HCT116 (cell line): ENCODE measurements at regions not wholly inside any gene's neighbourhood (a gene's known extent, or its start where the extent isn't known, plus 50 kb on each side); places are given as distances from the start of the nearest gene placed in this dataset.

Experiments used
- CEBPB ChIP-seq: IDR thresholded peaks from 2 replicates; pipeline ENCODE4 v1.6.1; 2012; ENCODE audit warnings: low read depth
- ELF1 ChIP-seq: IDR thresholded peaks from 2 replicates; pipeline ENCODE4 v1.6.1; 2012; ENCODE audit warnings: low read depth, borderline replicate concordance
- EZH2 ChIP-seq: fragments of 200-600 bp; sonication (generic); IDR thresholded peaks from 2 replicates; pipeline ENCODE4 v1.6.1; 2017; ENCODE audit warnings: antibody characterized with exemption, mixed run types
- MAX ChIP-seq: IDR thresholded peaks from 2 replicates; pipeline ENCODE4 v1.6.1; 2012
- POLR2A ChIP-seq: IDR thresholded peaks from 2 replicates; pipeline ENCODE4 v1.7.0; 2011; ENCODE audit warnings: borderline replicate concordance; ENCODE audit not compliant: insufficient read depth, insufficient read length; ENCODE audit errors: extremely low read depth
- POLR2AphosphoS5 ChIP-seq: IDR thresholded peaks from 2 replicates; pipeline ENCODE4 v1.6.1; 2011; ENCODE audit warnings: mild to moderate bottlenecking, low read depth, low read length, moderate library complexity
- RAD21 ChIP-seq: IDR thresholded peaks from 2 replicates; pipeline ENCODE4 v1.6.1; 2012; ENCODE audit warnings: low read depth, mild to moderate bottlenecking
- SIN3A ChIP-seq: IDR thresholded peaks from 2 replicates; pipeline ENCODE4 v1.6.1; 2012; ENCODE audit warnings: low read depth
- SP1 ChIP-seq: IDR thresholded peaks from 2 replicates; pipeline ENCODE4 v1.6.1; 2012; ENCODE audit warnings: low read depth
- YY1 ChIP-seq: IDR thresholded peaks from 2 replicates; pipeline ENCODE4 v1.6.1; 2011; ENCODE audit warnings: low read length, low read depth, moderate library complexity, mild to moderate bottlenecking; ENCODE audit not compliant: insufficient replicate concordance; ENCODE audit errors: extremely low read depth
- ZNF274 ChIP-seq: fragments of 200-500 bp; sonication (Bioruptor generic); IDR thresholded peaks from 2 replicates; pipeline ENCODE4 v1.6.1; 2014; ENCODE audit warnings: mild to moderate bottlenecking, low read depth, low read length, inconsistent platforms
- TF ChIP-seq, protein P1 (sequence below), 3 experiments: fragments of 200-600 bp in 1 of 3; sonication (generic) in 1 of 3; IDR thresholded peaks in 2 of 3; conservative IDR thresholded peaks in 1 of 3; 2 replicates each; pipeline ENCODE4 v1.5.1; 2012 to 2017; ENCODE audit warnings: low read depth in 2 of 3, low read length in 2 of 3, antibody characterized with exemption in 1 of 3, borderline replicate concordance in 1 of 3, control low read depth in 1 of 3, mild to moderate bottlenecking in 1 of 3, mixed read lengths in 1 of 3, mixed run types in 1 of 3, moderate library complexity in 1 of 3; ENCODE audit not compliant: insufficient read depth in 1 of 3
- TF ChIP-seq, protein P2 (sequence below): IDR thresholded peaks from 2 replicates; pipeline ENCODE4 v1.6.1; 2012

DNA sequence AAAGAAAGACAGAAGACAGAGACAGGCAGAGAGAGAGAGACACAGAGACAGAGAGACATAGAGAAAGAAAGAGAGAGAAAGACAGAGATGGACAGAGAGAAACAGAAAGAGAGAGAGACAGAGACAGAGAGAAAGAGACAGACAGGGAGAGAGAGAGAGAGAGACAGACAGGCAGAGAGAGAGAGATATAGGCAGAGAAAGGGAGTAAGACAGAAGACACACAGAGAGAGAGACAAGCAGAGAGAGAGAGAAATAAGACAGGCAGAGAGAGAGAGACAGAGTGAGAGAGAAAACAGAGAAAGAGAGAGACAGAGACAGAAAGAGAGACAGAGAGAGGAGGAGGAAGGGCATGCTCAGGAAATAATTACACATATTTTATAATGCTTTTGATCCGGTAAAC lies 758.3 kb upstream of the DEFB115 start:
- TF ChIP-seq POLR2A = no peak
- TF ChIP-seq, protein P1, sequence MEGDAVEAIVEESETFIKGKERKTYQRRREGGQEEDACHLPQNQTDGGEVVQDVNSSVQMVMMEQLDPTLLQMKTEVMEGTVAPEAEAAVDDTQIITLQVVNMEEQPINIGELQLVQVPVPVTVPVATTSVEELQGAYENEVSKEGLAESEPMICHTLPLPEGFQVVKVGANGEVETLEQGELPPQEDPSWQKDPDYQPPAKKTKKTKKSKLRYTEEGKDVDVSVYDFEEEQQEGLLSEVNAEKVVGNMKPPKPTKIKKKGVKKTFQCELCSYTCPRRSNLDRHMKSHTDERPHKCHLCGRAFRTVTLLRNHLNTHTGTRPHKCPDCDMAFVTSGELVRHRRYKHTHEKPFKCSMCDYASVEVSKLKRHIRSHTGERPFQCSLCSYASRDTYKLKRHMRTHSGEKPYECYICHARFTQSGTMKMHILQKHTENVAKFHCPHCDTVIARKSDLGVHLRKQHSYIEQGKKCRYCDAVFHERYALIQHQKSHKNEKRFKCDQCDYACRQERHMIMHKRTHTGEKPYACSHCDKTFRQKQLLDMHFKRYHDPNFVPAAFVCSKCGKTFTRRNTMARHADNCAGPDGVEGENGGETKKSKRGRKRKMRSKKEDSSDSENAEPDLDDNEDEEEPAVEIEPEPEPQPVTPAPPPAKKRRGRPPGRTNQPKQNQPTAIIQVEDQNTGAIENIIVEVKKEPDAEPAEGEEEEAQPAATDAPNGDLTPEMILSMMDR (IDR thresholded peaks at IDR 0.05 in 2 of 3, conservative IDR thresholded peaks at IDR 0.05 in 1 of 3; ENCODE audit: borderline replicate concordance in 1 of 3, insufficient read depth in 1 of 3, low read depth in 2 of 3, low read length in 2 of 3) = no peak
- TF ChIP-seq SIN3A = no peak
- TF ChIP-seq, protein P2, sequence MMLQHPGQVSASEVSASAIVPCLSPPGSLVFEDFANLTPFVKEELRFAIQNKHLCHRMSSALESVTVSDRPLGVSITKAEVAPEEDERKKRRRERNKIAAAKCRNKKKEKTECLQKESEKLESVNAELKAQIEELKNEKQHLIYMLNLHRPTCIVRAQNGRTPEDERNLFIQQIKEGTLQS = no peak
- no peak for TF ChIP-seq SP1
- no peak for TF ChIP-seq RAD21
- TF ChIP-seq ELF1 = no peak
- no peak for TF ChIP-seq EZH2
- TF ChIP-seq YY1 = no peak
- no peak for TF ChIP-seq CEBPB
- TF ChIP-seq ZNF274 = no peak
- no peak for TF ChIP-seq MAX
- TF ChIP-seq POLR2AphosphoS5 = no peak
